ENCODE measurements at regions not wholly inside any gene's neighbourhood (a gene's known extent, or its start where the extent isn't known, plus 50 kb on each side); places are given as distances from the start of the nearest gene placed in this dataset.

DNA sequence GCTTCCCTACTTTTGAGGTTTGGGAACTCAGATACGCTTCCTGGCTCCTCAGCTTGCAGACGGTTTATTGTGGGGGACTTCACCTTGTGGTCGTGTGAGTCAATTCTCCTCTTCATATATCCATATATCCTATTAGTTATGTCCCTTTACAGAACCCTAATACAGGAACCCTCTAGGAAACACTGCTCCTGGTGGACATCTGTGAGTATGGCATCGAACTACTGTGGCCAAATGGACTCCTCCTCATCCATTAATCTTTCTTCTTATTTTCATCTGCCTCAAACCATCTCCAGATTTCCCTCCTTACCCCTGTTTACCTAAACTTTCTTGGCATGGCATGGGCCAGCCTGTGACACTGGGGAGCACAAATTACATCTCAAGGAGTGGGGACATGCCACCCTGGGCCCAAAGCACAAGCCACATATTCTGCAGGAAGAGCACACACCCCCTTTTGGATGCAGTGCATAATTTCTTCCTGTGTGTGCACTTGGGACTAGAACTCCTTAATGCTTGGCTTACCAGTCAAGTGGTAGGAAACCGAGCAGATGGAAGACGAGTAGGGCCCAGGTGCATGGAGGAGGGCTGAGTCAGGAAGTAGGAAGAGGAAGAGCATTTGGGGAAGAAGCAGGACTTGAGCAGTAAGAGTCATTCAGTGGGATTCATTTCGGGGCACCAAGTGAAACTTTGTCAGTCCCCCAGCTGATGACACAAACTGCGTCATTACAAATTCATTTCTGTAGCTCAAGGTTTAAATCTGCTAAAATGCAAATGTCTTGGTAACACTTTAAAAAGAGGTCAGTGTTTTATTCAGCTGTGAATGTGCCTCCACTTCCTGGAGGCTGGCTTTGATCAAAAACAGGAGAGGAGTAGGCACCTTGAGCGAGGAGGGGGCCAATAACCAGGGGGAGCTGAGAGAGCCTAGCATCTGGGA, 80.8 kb upstream of the PLXNA4 start:
- Histone ChIP-seq H3K27me3 (replicated peaks; ENCODE audit: insufficient read depth) (peaks cover 7% of the 10 kb centered on the region; the same call in 1 of the 2 replicates), H3K4me1 (ENCODE audit: insufficient read depth) (no peaks in the 10 kb centered on the region), H3F3A (ENCODE audit: insufficient read depth) (no peaks in the 10 kb centered on the region), H3K79me2 (ENCODE audit: insufficient read depth) (no peaks in the 10 kb centered on the region), H3K9me2 (ENCODE audit: insufficient read depth) (no peaks in the 10 kb centered on the region), H3K36me3 (ENCODE audit: low read depth) (no peaks in the 10 kb centered on the region), H2AFZ (no peak overlapping the region), H4K20me1 (ENCODE audit: insufficient read depth) (no peaks in the 10 kb centered on the region), H3K27ac (no peak overlapping the region), H3K4me3 (no peak overlapping the region), H3K4me2 (ENCODE audit: unreplicated experiment) (no peak overlapping the region), H3K9me3 (ENCODE audit: low read depth) (no peaks in the 10 kb centered on the region), H3K9ac (no peak overlapping the region)
- 51 to 56% methylated on average over 9 of the region's 9 CpGs for WGBS, 2 experiments (ENCODE audit: low coverage in 1 of 2, low lambda C conversion rate in 2 of 2, missing lambda C conversion rate in 2 of 2)
- TF ChIP-seq EZH2phosphoT487 (IDR thresholded peaks at IDR 0.05; ENCODE audit: insufficient read depth, low read depth) (no peak), EZH2 (IDR thresholded peaks at IDR 0.05; ENCODE audit: insufficient read depth, poor library complexity, severe bottlenecking) (no peak)
- DNase-seq = peak; percentile 37
- in situ Hi-C loops (cut with MboI) = no loop called here

DNA sequence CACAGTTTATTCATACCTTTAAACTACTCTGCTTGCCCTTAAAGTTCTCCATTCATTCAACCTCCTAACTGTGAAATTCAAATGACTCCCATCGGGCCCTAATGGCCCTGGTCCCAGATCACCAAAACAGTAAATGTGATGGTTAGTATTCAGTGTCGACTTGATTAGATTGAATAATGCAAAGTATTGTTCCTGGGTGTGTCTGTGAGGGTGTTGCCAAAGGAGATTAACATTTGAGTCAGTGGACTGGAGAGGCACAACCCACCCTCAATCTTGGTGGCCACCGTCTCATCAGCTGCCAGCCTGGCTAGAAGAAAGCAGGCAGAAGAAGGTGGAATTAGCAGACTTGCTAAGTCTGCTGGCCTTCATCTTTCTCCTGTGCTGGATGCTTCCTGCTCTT, 80.1 kb upstream of the PLXNA4 start:
- no peak overlapping the region for H3K9ac ChIP-seq
- TF ChIP-seq EZH2phosphoT487 (IDR thresholded peaks at IDR 0.05; ENCODE audit: insufficient read depth, low read depth) = no peak
- TF ChIP-seq EZH2 (IDR thresholded peaks at IDR 0.05; ENCODE audit: insufficient read depth, poor library complexity, severe bottlenecking) = no peak
- no peaks in the 10 kb centered on the region for H3K9me2 ChIP-seq (ENCODE audit: insufficient read depth)
- H3K4me3 ChIP-seq = no peak overlapping the region
- WGBS, 2 experiments (ENCODE audit: low coverage in 1 of 2, low lambda C conversion rate in 2 of 2, missing lambda C conversion rate in 2 of 2) = 77 to 81% methylated on average over 3 of the region's 3 CpGs
- no peaks in the 10 kb centered on the region for H3K9me3 ChIP-seq (ENCODE audit: low read depth)
- no peak for DNase-seq
- H3K27me3 ChIP-seq (replicated peaks; ENCODE audit: insufficient read depth) = peaks cover 7% of the 10 kb centered on the region; the same call in 1 of the 2 replicates
- no peak overlapping the region for H3K4me2 ChIP-seq (ENCODE audit: unreplicated experiment)
- no peaks in the 10 kb centered on the region for H3K36me3 ChIP-seq (ENCODE audit: low read depth)
- no peaks in the 10 kb centered on the region for H3K4me1 ChIP-seq (ENCODE audit: insufficient read depth)
- in situ Hi-C loops (cut with MboI) = no loop called here
- H4K20me1 ChIP-seq (ENCODE audit: insufficient read depth) = no peaks in the 10 kb centered on the region
- H3K79me2 ChIP-seq (ENCODE audit: insufficient read depth) = no peaks in the 10 kb centered on the region
- H3K27ac ChIP-seq = no peak overlapping the region
- no peak overlapping the region for H2AFZ ChIP-seq
- no peaks in the 10 kb centered on the region for H3F3A ChIP-seq (ENCODE audit: insufficient read depth)

DNA sequence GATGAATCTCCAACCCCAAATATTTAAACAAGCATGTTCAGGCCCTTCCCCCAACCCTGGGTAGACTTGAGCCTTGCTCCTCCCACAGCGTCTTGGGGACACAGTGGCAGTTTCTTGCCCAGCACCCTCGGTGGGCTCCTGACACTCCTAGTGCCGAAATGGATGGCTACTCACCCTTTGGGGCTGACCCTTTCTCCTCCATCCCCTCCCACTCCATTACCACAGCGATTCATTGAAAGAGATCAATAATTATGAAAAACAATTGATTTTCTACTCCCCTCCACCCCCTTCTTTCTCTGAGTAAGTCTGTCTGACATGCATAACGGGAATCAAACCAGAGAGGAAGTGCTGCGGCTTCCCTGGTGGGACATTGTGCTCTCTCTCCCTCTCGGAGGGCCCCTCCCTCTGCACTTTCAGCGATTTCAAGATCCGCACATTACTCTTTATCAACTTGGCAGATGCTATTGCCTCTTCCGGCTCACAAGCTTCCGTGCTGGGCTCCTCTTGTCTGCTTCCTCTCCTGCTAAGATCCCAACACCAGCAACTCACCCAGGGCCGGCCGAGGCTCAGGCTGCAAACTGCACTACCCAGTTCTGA, 79.0 kb upstream of the PLXNA4 start:
- Histone ChIP-seq H3K27ac (no peak overlapping the region), H3K4me1 (ENCODE audit: insufficient read depth) (0 out of 2 replicates have a peak, but pooled peaks cover 3% of the 10 kb centered on the region), H3K9ac (no peak overlapping the region), H2AFZ (peak overlapping the region; percentile 49; the same call in 1 of the 2 replicates), H3K4me2 (ENCODE audit: unreplicated experiment) (no peak overlapping the region), H4K20me1 (ENCODE audit: insufficient read depth) (no peaks in the 10 kb centered on the region), H3K4me3 (no peak overlapping the region), H3K9me3 (ENCODE audit: low read depth) (no peaks in the 10 kb centered on the region), H3F3A (ENCODE audit: insufficient read depth) (no peaks in the 10 kb centered on the region; the same call in 1 of the 2 replicates), H3K36me3 (ENCODE audit: low read depth) (no peaks in the 10 kb centered on the region), H3K27me3 (replicated peaks; ENCODE audit: insufficient read depth) (peaks cover 7% of the 10 kb centered on the region; the same call in 1 of the 2 replicates), H3K79me2 (ENCODE audit: insufficient read depth) (no peaks in the 10 kb centered on the region), H3K9me2 (ENCODE audit: insufficient read depth) (no peaks in the 10 kb centered on the region)
- 10 to 17% methylated on average over 12 to 13 of the region's 13 CpGs for WGBS, 2 experiments (ENCODE audit: low coverage in 1 of 2, low lambda C conversion rate in 2 of 2, missing lambda C conversion rate in 2 of 2)
- in situ Hi-C loops (cut with MboI) = no loop called here
- peak; percentile 8 for DNase-seq
- TF ChIP-seq EZH2 (IDR thresholded peaks at IDR 0.05; ENCODE audit: insufficient read depth, poor library complexity, severe bottlenecking) = no peak
- TF ChIP-seq EZH2phosphoT487 (IDR thresholded peaks at IDR 0.05; ENCODE audit: insufficient read depth, low read depth) = no peak

DNA sequence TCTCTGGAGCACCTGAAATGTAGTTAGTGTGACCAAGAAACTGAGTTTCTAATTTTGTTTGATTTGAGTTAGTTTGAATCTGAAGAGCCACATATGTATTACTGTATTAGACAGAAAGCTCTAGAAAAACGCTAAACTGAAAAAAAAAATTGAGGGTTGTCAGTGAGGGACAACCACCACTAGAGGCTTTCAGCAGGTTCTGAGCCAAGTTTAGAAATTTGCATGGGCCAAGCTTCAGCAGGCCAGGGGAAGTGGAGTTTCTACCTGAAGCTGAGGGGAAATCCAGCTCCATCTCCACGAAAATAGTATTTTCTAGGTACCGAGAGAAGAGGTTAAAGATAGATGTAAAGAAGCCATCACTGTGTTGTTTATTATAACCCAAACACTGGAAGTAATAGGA, 77.9 kb upstream of the PLXNA4 start:
- Histone ChIP-seq H3F3A (ENCODE audit: insufficient read depth) (no peaks in the 10 kb centered on the region; the same call in 1 of the 2 replicates), H3K9ac (no peak overlapping the region), H2AFZ (no peak overlapping the region), H3K27me3 (replicated peaks; ENCODE audit: insufficient read depth) (peaks cover 7% of the 10 kb centered on the region; the same call in 1 of the 2 replicates), H3K4me3 (no peak overlapping the region), H3K9me2 (ENCODE audit: insufficient read depth) (no peaks in the 10 kb centered on the region), H3K4me1 (ENCODE audit: insufficient read depth) (0 out of 2 replicates have a peak, but pooled peaks cover 5% of the 10 kb centered on the region), H3K36me3 (ENCODE audit: low read depth) (no peaks in the 10 kb centered on the region), H3K79me2 (ENCODE audit: insufficient read depth) (no peaks in the 10 kb centered on the region), H4K20me1 (ENCODE audit: insufficient read depth) (no peaks in the 10 kb centered on the region), H3K9me3 (ENCODE audit: low read depth) (no peaks in the 10 kb centered on the region), H3K4me2 (ENCODE audit: unreplicated experiment) (no peak overlapping the region), H3K27ac (no peak overlapping the region)
- 49 to 67% methylated on average over 3 of the region's 3 CpGs for WGBS, 2 experiments (ENCODE audit: low coverage in 1 of 2, low lambda C conversion rate in 2 of 2, missing lambda C conversion rate in 2 of 2)
- TF ChIP-seq EZH2phosphoT487 (IDR thresholded peaks at IDR 0.05; ENCODE audit: insufficient read depth, low read depth) = no peak
- TF ChIP-seq EZH2 (IDR thresholded peaks at IDR 0.05; ENCODE audit: insufficient read depth, poor library complexity, severe bottlenecking) = no peak
- in situ Hi-C loops (cut with MboI) = no loop called here
- peak; percentile 23 for DNase-seq
